OCI-LY3 (cell line): ENCODE measurements at regions not wholly inside any gene's neighbourhood (a gene's known extent, or its start where the extent isn't known, plus 50 kb on each side); places are given as distances from the start of the nearest gene placed in this dataset.

Source experiments
- H2AFZ ChIP-seq: fragments of 200-600, 300-600 bp; shearing (Covaris generic); 2 replicates; pipeline ENCODE4 v1.6.0; 2014; ENCODE audit warnings: antibody characterized with exemption, low read depth, low read length
- H3K27ac ChIP-seq: fragments of 200-600, 300-600 bp; sonication (generic); 2 replicates; pipeline ENCODE4 v1.5.1; 2014; ENCODE audit warnings: mild to moderate bottlenecking, low read length, moderate library complexity, mixed read lengths
- H3K27me3 ChIP-seq: fragments of 200-600, 300-600 bp; sonication (generic); 2 replicates; pipeline ENCODE4 v1.6.1; 2014; ENCODE audit warnings: low read depth, low read length, mixed read lengths
- H3K36me3 ChIP-seq: fragments of 200-600, 300-600 bp; sonication (generic); replicated peaks from 2 replicates; pipeline ENCODE3; 2014; ENCODE audit warnings: low read depth, low read length, mixed read lengths
- H3K4me1 ChIP-seq: fragments of 300-600, 200-600 bp; sonication (generic); 2 replicates; pipeline ENCODE4 v1.6.1; 2014; ENCODE audit warnings: low read length, mixed read lengths
- H3K4me2 ChIP-seq: fragments of 200-600, 300-600 bp; sonication (generic); 2 replicates; pipeline ENCODE4 v1.6.1; 2014; ENCODE audit warnings: low read length, mixed read lengths
- H3K4me3 ChIP-seq: fragments of 300-600, 200-600 bp; sonication (generic); 2 replicates; pipeline ENCODE4 v1.5.1; 2014; ENCODE audit warnings: antibody characterized with exemption, mild to moderate bottlenecking, low read length, moderate library complexity
- H3K79me2 ChIP-seq: fragments of 300-600, 200-600 bp; shearing (Covaris generic); 2 replicates; pipeline ENCODE4 v1.6.1; 2014; ENCODE audit warnings: mild to moderate bottlenecking, low read length, mixed read lengths
- H3K9ac ChIP-seq: fragments of 300-600, 200-600 bp; shearing (Covaris generic); 2 replicates; pipeline ENCODE4 v1.6.0; 2014; ENCODE audit warnings: mild to moderate bottlenecking, low read length, moderate library complexity
- H3K9me3 ChIP-seq: fragments of 200-600, 300-600 bp; shearing (Covaris generic); 2 replicates; pipeline ENCODE4 v1.6.1; 2014; ENCODE audit warnings: low read length, mixed read lengths; ENCODE audit not compliant: insufficient read depth
- H4K20me1 ChIP-seq: fragments of 200-600, 300-600 bp; sonication (generic); 2 replicates; pipeline ENCODE4 v1.6.1; 2016; ENCODE audit warnings: low read length, mixed read lengths; ENCODE audit not compliant: insufficient read depth
- EZH2phosphoT487 ChIP-seq: fragments of 200-600 bp; shearing (Covaris generic); IDR thresholded peaks from 2 replicates; pipeline ENCODE4 v1.6.1; 2018; ENCODE audit warnings: antibody characterized with exemption, mixed run types, low read depth
- TF ChIP-seq, protein P1 (sequence below): fragments of 200-600, 300-600 bp; sonication (generic); IDR thresholded peaks from 2 replicates; pipeline ENCODE4 v1.5.1; 2014; ENCODE audit warnings: antibody characterized with exemption, low read length, low read depth

DNA sequence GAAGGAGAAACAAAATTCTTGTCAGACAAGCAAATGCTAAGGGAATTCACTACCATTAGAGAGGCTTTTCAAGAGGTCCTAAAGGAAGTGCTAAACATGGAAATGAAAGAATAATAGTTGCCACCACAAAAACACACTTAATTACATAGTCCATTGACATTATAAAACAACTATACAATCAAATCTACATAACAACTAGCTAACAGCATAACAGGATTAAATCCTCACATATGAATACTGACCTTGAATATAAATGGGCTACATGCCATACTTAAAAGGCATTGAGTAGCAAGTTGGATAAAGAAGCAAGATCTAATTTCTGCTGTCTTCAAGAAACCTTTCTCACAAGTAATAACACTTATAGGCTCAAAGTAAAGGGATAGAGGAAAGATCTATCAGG, 811.5 kb upstream of the CITED2 start:
- Histone ChIP-seq H3K79me2 (no peaks in the 10 kb centered on the region), H3K9me3 (no peaks in the 10 kb centered on the region), H3K4me2 (no peak overlapping the region)

GRCh38 chr6:140183881-140184280, 809.4 kb upstream of the CITED2 start:
- TF ChIP-seq, protein P1, sequence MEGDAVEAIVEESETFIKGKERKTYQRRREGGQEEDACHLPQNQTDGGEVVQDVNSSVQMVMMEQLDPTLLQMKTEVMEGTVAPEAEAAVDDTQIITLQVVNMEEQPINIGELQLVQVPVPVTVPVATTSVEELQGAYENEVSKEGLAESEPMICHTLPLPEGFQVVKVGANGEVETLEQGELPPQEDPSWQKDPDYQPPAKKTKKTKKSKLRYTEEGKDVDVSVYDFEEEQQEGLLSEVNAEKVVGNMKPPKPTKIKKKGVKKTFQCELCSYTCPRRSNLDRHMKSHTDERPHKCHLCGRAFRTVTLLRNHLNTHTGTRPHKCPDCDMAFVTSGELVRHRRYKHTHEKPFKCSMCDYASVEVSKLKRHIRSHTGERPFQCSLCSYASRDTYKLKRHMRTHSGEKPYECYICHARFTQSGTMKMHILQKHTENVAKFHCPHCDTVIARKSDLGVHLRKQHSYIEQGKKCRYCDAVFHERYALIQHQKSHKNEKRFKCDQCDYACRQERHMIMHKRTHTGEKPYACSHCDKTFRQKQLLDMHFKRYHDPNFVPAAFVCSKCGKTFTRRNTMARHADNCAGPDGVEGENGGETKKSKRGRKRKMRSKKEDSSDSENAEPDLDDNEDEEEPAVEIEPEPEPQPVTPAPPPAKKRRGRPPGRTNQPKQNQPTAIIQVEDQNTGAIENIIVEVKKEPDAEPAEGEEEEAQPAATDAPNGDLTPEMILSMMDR, result no peak
- TF ChIP-seq EZH2phosphoT487, result no peak
- Histone ChIP-seq H3K4me2 (no peak overlapping the region), H3K4me3 (no peak overlapping the region), H3K36me3 (no peaks in the 10 kb centered on the region), H3K9ac (no peak overlapping the region), H3K9me3 (no peaks in the 10 kb centered on the region), H3K27ac (no peak overlapping the region), H4K20me1 (no peaks in the 10 kb centered on the region), H2AFZ (no peak overlapping the region), H3K27me3 (no peaks in the 10 kb centered on the region), H3K4me1 (peaks cover 9% of the 10 kb centered on the region), H3K79me2 (no peaks in the 10 kb centered on the region)

More for the DNA sequence above, 811.5 kb upstream of the CITED2 start:
- H3K4me3 ChIP-seq, result no peak overlapping the region
- no peaks in the 10 kb centered on the region for H3K4me1 ChIP-seq
- H3K9ac ChIP-seq, result no peak overlapping the region
- TF ChIP-seq EZH2phosphoT487, result no peak
- TF ChIP-seq, protein P1, result no peak
- H3K27me3 ChIP-seq, result no peaks in the 10 kb centered on the region
- H3K27ac ChIP-seq, result no peak overlapping the region
- H3K36me3 ChIP-seq, result no peaks in the 10 kb centered on the region
- H2AFZ ChIP-seq, result no peak overlapping the region
- no peaks in the 10 kb centered on the region for H4K20me1 ChIP-seq

GRCh38 chr6:140182821-140183220, 808.4 kb upstream of the CITED2 start:
- Histone ChIP-seq H3K4me1 (peaks cover 9% of the 10 kb centered on the region), H3K4me3 (no peak overlapping the region), H3K9me3 (no peaks in the 10 kb centered on the region), H3K4me2 (no peak overlapping the region), H3K79me2 (no peaks in the 10 kb centered on the region), H2AFZ (no peak overlapping the region), H3K27me3 (no peaks in the 10 kb centered on the region), H3K9ac (no peak overlapping the region), H3K36me3 (no peaks in the 10 kb centered on the region), H3K27ac (no peak overlapping the region), H4K20me1 (no peaks in the 10 kb centered on the region)
- TF ChIP-seq, protein P1, result no peak
- no peak for TF ChIP-seq EZH2phosphoT487

- no peak overlapping the region for H3K27ac ChIP-seq
- H3K9ac ChIP-seq, result no peak overlapping the region
- no peak overlapping the region for H3K4me3 ChIP-seq
- no peaks in the 10 kb centered on the region for H4K20me1 ChIP-seq
- no peak overlapping the region for H2AFZ ChIP-seq
- no peaks in the 10 kb centered on the region for H3K27me3 ChIP-seq
- H3K79me2 ChIP-seq, result no peaks in the 10 kb centered on the region
- no peaks in the 10 kb centered on the region for H3K36me3 ChIP-seq
- H3K4me2 ChIP-seq, result no peak overlapping the region
- no peaks in the 10 kb centered on the region for H3K9me3 ChIP-seq
- peaks cover 9% of the 10 kb centered on the region for H3K4me1 ChIP-seq
- TF ChIP-seq EZH2phosphoT487, result no peak
- TF ChIP-seq, protein P1, result no peak
These were observed 807.4 kb upstream of the CITED2 start for GRCh38 chr6:140181876-140182275.
